ENCODE measurements at regions not wholly inside any gene's neighbourhood (a gene's known extent, or its start where the extent isn't known, plus 50 kb on each side); places are given as distances from the start of the nearest gene placed in this dataset.

DNA sequence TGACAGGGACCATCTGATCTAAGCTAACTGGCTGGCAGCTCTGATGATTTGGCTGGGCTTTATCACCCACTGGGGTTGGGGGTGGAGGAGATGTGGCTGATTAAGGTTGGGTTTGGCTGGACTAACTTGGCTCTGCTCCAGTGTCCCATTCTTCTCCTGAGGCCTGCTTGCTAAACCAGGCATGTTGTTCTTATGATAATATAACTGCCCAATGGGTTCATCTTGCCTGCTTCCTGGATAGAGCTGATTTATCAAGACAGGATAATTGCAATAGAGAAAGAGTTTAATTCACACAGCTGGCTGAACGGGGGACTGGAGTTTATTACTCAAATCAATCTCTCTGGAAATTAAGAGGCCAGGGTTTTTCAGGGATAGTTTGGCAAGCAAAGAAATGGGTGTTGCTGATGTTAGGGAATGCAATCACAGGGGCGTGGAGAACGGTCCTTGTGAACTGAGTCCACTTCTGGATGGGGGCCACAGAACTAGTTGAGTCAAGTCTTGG is 150.4 kb downstream of the PTH2R start:
- no peak overlapping the region for H3K4me3 ChIP-seq (ENCODE audit: low read length, poor library complexity, severe bottlenecking)
- no peaks in the 10 kb centered on the region for H3K9me2 ChIP-seq (replicated peaks; ENCODE audit: low read depth, low read length)
- no peaks in the 10 kb centered on the region for H3K4me1 ChIP-seq (ENCODE audit: insufficient read depth, low read length, poor library complexity, severe bottlenecking)
- H3K4me2 ChIP-seq (ENCODE audit: low read depth, low read length, poor library complexity, severe bottlenecking) = no peak overlapping the region
- no peak overlapping the region for H2AFZ ChIP-seq (ENCODE audit: low read length)
- no peaks in the 10 kb centered on the region for H3F3A ChIP-seq (ENCODE audit: low read depth)
- no peaks in the 10 kb centered on the region for H3K9me3 ChIP-seq (ENCODE audit: insufficient read depth, low read depth, low read length)
- H3K36me3 ChIP-seq (ENCODE audit: insufficient read depth, low read length) = no peaks in the 10 kb centered on the region
- no peaks in the 10 kb centered on the region for H3K27me3 ChIP-seq (ENCODE audit: insufficient read depth, low read length, poor library complexity, severe bottlenecking)
- H3K79me2 ChIP-seq (ENCODE audit: insufficient read depth, low read length) = no peaks in the 10 kb centered on the region
- H4K20me1 ChIP-seq (ENCODE audit: insufficient read depth, low read length, poor library complexity, severe bottlenecking) = no peaks in the 10 kb centered on the region
- no peak overlapping the region for H3K9ac ChIP-seq (ENCODE audit: low read depth, low read length, poor library complexity, severe bottlenecking)
- TF ChIP-seq EZH2phosphoT487 (IDR thresholded peaks at IDR 0.05; ENCODE audit: borderline replicate concordance) (no peak), CTCF (conservative IDR thresholded peaks at IDR 0.05; ENCODE audit: low read length) (no peak)

GRCh38 chr2:208565690-208566416 is 159.3 kb downstream of the PTH2R start:
- TF ChIP-seq EZH2phosphoT487 (IDR thresholded peaks at IDR 0.05; ENCODE audit: borderline replicate concordance) = no peak
- no peak for TF ChIP-seq CTCF (conservative IDR thresholded peaks at IDR 0.05; ENCODE audit: low read length)
- no peaks in the 10 kb centered on the region for H4K20me1 ChIP-seq (ENCODE audit: insufficient read depth, low read length, poor library complexity, severe bottlenecking)
- H3K79me2 ChIP-seq (ENCODE audit: insufficient read depth, low read length) = no peaks in the 10 kb centered on the region

GRCh38 chr2:208568203-208568602 is 161.6 kb downstream of the PTH2R start:
- Histone ChIP-seq H3K4me1 (ENCODE audit: insufficient read depth, low read length, poor library complexity, severe bottlenecking) (no peaks in the 10 kb centered on the region), H3K9me2 (replicated peaks; ENCODE audit: low read depth, low read length) (no peaks in the 10 kb centered on the region), H3K9ac (ENCODE audit: low read depth, low read length, poor library complexity, severe bottlenecking) (no peak overlapping the region), H3K4me2 (ENCODE audit: low read depth, low read length, poor library complexity, severe bottlenecking) (no peak overlapping the region), H4K20me1 (ENCODE audit: insufficient read depth, low read length, poor library complexity, severe bottlenecking) (no peaks in the 10 kb centered on the region), H3K27me3 (ENCODE audit: insufficient read depth, low read length, poor library complexity, severe bottlenecking) (no peaks in the 10 kb centered on the region), H3K4me3 (ENCODE audit: low read length, poor library complexity, severe bottlenecking) (no peak overlapping the region), H2AFZ (ENCODE audit: low read length) (no peak overlapping the region), H3K79me2 (ENCODE audit: insufficient read depth, low read length) (no peaks in the 10 kb centered on the region), H3F3A (ENCODE audit: low read depth) (no peaks in the 10 kb centered on the region), H3K9me3 (ENCODE audit: insufficient read depth, low read depth, low read length) (no peaks in the 10 kb centered on the region), H3K36me3 (ENCODE audit: insufficient read depth, low read length) (no peaks in the 10 kb centered on the region)
- TF ChIP-seq CTCF (conservative IDR thresholded peaks at IDR 0.05; ENCODE audit: low read length) (no peak), EZH2phosphoT487 (IDR thresholded peaks at IDR 0.05; ENCODE audit: borderline replicate concordance) (no peak)

More at GRCh38 chr2:208565690-208566416, 159.3 kb downstream of the PTH2R start:
- no peak overlapping the region for H3K9ac ChIP-seq (ENCODE audit: low read depth, low read length, poor library complexity, severe bottlenecking)
- H3K4me2 ChIP-seq (ENCODE audit: low read depth, low read length, poor library complexity, severe bottlenecking) = no peak overlapping the region
- no peaks in the 10 kb centered on the region for H3K4me1 ChIP-seq (ENCODE audit: insufficient read depth, low read length, poor library complexity, severe bottlenecking)
- no peaks in the 10 kb centered on the region for H3F3A ChIP-seq (ENCODE audit: low read depth)
- no peaks in the 10 kb centered on the region for H3K36me3 ChIP-seq (ENCODE audit: insufficient read depth, low read length)
- H2AFZ ChIP-seq (ENCODE audit: low read length) = no peak overlapping the region
- no peaks in the 10 kb centered on the region for H3K9me2 ChIP-seq (replicated peaks; ENCODE audit: low read depth, low read length)
- no peaks in the 10 kb centered on the region for H3K27me3 ChIP-seq (ENCODE audit: insufficient read depth, low read length, poor library complexity, severe bottlenecking)
- H3K9me3 ChIP-seq (ENCODE audit: insufficient read depth, low read depth, low read length) = no peaks in the 10 kb centered on the region
- H3K4me3 ChIP-seq (ENCODE audit: low read length, poor library complexity, severe bottlenecking) = no peak overlapping the region

All from Loucy (cell line).